ENCODE measurements at regions not wholly inside any gene's neighbourhood (a gene's known extent, or its start where the extent isn't known, plus 50 kb on each side); places are given as distances from the start of the nearest gene placed in this dataset.

DNA sequence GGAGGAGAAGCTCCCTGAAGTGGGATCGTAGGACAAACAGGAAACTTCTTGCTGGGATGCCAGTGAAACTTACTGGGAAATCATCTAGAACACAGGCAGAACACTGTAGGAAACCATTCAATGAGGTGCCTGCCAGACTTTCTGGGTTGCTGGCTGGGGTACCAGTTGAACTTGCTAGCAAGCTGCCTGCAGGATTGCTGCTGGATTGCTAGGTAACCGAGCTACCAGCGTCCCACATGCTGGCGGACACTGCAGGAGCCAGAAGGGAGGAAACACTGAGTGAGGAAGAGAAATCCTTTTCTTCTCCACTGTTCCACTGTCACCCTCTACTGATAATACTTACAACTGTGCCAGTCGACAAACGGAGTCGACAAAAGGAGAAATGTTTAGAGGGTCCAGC is 91.3 kb upstream of the SLC35B3 start:
- Histone ChIP-seq H2AK5ac (ENCODE audit: low read depth, low read length) (no peak overlapping the region), H3K4me1 (ENCODE audit: control insufficient read depth, insufficient read depth, low read length) (no peaks in the 10 kb centered on the region), H4K91ac (ENCODE audit: insufficient read depth, low read depth, low read length) (no peak overlapping the region), H2BK5ac (ENCODE audit: low read depth, low read length, poor library complexity, severe bottlenecking) (no peak overlapping the region), H3K9ac (ENCODE audit: low read depth, low read length) (no peak overlapping the region), H4K5ac (ENCODE audit: low read depth, low read length) (no peak overlapping the region), H2AK9ac (replicated peaks; ENCODE audit: low read depth, low read length, poor library complexity) (no peak overlapping the region), H3K79me1 (ENCODE audit: low read depth in 1 of 2, low read length in 2 of 2) (no peaks in the 10 kb centered on the region), H3K27ac (ENCODE audit: insufficient read depth, low read length) (no peak overlapping the region), H3K18ac (ENCODE audit: low read depth, low read length) (no peak overlapping the region), H4K8ac (ENCODE audit: low read depth in 2 of 2, low read length in 2 of 2) (no peak overlapping the region), H3K4me2 (ENCODE audit: low read depth, low read length) (no peak overlapping the region), H4K20me1 (ENCODE audit: insufficient read depth, low read length) (no peaks in the 10 kb centered on the region), H2BK20ac (ENCODE audit: low read depth, low read length) (no peak overlapping the region), H3K14ac (replicated peaks; ENCODE audit: low read depth, low read length) (no peak overlapping the region), H2BK15ac (ENCODE audit: low read depth, low read length) (no peak overlapping the region), H2BK120ac (ENCODE audit: low read depth, low read length) (no peak overlapping the region), H3K4me3 (ENCODE audit: insufficient read depth, low read depth, low read length) (no peak overlapping the region), H2AFZ (replicated peaks; ENCODE audit: low read length, poor library complexity) (no peak overlapping the region), H3K9me3 (ENCODE audit: control insufficient read depth, insufficient read depth, low read length) (peaks cover 3% of the 10 kb centered on the region), H3K9me1 (ENCODE audit: insufficient read depth, low read length) (no peaks in the 10 kb centered on the region), H3K4ac (ENCODE audit: low read depth, low read length) (no peak overlapping the region), H3K23ac (ENCODE audit: low read depth, low read length) (no peak overlapping the region), H3K36me3 (ENCODE audit: control insufficient read depth, insufficient read depth, low read length) (no peaks in the 10 kb centered on the region), H3K56ac (ENCODE audit: extremely low read depth, insufficient read depth, low read length) (no peak overlapping the region), H3K27me3 (ENCODE audit: control insufficient read depth, insufficient read depth, low read length) (no peaks in the 10 kb centered on the region)
- intact Hi-C loops (cut with micrococcal nuclease) (no loop called here), dilution Hi-C loops (cut with HindIII; ENCODE audit: low sequenced_read_pairs, unreplicated experiment) (no loop called here), in situ Hi-C loops (cut with MboI; ENCODE audit: low sequenced_read_pairs) (no loop called here)
- no CpG with 5 or more reads among the region's 7 CpGs for WGBS, 2 experiments (ENCODE audit: extremely low coverage in 2 of 2, insufficient read length in 1 of 2)
- TF ChIP-seq SMC3 (IDR thresholded peaks at IDR 0.05; ENCODE audit: low read depth, low read length) (no peak), MAFK (IDR thresholded peaks at IDR 0.05; ENCODE audit: low read depth, low read length) (no peak), NFE2L2 (IDR thresholded peaks at IDR 0.05; ENCODE audit: low read depth, low read length) (no peak), CEBPB (IDR thresholded peaks at IDR 0.05; ENCODE audit: low read depth, low read length) (no peak), FOS (IDR thresholded peaks at IDR 0.05; ENCODE audit: low read depth, low read length) (no peak), RAD21 (IDR thresholded peaks at IDR 0.05; ENCODE audit: low read length) (no peak)
- TF ChIP-seq, protein P1, sequence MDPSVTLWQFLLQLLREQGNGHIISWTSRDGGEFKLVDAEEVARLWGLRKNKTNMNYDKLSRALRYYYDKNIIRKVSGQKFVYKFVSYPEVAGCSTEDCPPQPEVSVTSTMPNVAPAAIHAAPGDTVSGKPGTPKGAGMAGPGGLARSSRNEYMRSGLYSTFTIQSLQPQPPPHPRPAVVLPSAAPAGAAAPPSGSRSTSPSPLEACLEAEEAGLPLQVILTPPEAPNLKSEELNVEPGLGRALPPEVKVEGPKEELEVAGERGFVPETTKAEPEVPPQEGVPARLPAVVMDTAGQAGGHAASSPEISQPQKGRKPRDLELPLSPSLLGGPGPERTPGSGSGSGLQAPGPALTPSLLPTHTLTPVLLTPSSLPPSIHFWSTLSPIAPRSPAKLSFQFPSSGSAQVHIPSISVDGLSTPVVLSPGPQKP (IDR thresholded peaks at IDR 0.05; ENCODE audit: borderline replicate concordance, low read depth, low read length): no peak
- ATAC-seq (ENCODE audit: low read depth): no peak
- CTCF ChIA-PET: no interaction called here
- no TSS peak for BruUV-seq (replicated peaks)
- POLR2A ChIA-PET (ENCODE audit: unreplicated experiment): no interaction called here
- no peak for DNase-seq
